ENCODE measurements at regions not wholly inside any gene's neighbourhood (a gene's known extent, or its start where the extent isn't known, plus 50 kb on each side); places are given as distances from the start of the nearest gene placed in this dataset.

GRCh38 chr6:8983202-8983688, 547.9 kb upstream of the SLC35B3 start:
- TF ChIP-seq, protein P1, sequence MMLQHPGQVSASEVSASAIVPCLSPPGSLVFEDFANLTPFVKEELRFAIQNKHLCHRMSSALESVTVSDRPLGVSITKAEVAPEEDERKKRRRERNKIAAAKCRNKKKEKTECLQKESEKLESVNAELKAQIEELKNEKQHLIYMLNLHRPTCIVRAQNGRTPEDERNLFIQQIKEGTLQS (IDR thresholded peaks at IDR 0.05), result no peak
- TF ChIP-seq POLR2AphosphoS5 (IDR thresholded peaks at IDR 0.05; ENCODE audit: low read depth, low read length) (no peak), POLR2A (IDR thresholded peaks at IDR 0.05; ENCODE audit: borderline replicate concordance, extremely low read depth, insufficient read depth, insufficient read length) (no peak), SP1 (IDR thresholded peaks at IDR 0.05; ENCODE audit: low read depth) (no peak), ELF1 (IDR thresholded peaks at IDR 0.05; ENCODE audit: borderline replicate concordance, low read depth) (no peak), ZNF274 (IDR thresholded peaks at IDR 0.05; ENCODE audit: low read depth, low read length) (no peak), EZH2phosphoT487 (IDR thresholded peaks at IDR 0.05; ENCODE audit: borderline replicate concordance) (no peak), TCF7L2 (IDR thresholded peaks at IDR 0.05; ENCODE audit: borderline replicate concordance, extremely low read depth, insufficient read depth, insufficient read length) (no peak), MAX (IDR thresholded peaks at IDR 0.05) (no peak), YY1 (IDR thresholded peaks at IDR 0.05; ENCODE audit: extremely low read depth, insufficient replicate concordance, low read depth, low read length) (no peak)
- TF ChIP-seq, protein P2, sequence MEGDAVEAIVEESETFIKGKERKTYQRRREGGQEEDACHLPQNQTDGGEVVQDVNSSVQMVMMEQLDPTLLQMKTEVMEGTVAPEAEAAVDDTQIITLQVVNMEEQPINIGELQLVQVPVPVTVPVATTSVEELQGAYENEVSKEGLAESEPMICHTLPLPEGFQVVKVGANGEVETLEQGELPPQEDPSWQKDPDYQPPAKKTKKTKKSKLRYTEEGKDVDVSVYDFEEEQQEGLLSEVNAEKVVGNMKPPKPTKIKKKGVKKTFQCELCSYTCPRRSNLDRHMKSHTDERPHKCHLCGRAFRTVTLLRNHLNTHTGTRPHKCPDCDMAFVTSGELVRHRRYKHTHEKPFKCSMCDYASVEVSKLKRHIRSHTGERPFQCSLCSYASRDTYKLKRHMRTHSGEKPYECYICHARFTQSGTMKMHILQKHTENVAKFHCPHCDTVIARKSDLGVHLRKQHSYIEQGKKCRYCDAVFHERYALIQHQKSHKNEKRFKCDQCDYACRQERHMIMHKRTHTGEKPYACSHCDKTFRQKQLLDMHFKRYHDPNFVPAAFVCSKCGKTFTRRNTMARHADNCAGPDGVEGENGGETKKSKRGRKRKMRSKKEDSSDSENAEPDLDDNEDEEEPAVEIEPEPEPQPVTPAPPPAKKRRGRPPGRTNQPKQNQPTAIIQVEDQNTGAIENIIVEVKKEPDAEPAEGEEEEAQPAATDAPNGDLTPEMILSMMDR (IDR thresholded peaks at IDR 0.05 in 2 of 3, conservative IDR thresholded peaks at IDR 0.05 in 1 of 3; ENCODE audit: borderline replicate concordance in 1 of 3, insufficient read depth in 1 of 3, low read depth in 2 of 3, low read length in 2 of 3), result peak; percentile 91 to 98 (median 91)
- TF ChIP-seq, protein P3, sequence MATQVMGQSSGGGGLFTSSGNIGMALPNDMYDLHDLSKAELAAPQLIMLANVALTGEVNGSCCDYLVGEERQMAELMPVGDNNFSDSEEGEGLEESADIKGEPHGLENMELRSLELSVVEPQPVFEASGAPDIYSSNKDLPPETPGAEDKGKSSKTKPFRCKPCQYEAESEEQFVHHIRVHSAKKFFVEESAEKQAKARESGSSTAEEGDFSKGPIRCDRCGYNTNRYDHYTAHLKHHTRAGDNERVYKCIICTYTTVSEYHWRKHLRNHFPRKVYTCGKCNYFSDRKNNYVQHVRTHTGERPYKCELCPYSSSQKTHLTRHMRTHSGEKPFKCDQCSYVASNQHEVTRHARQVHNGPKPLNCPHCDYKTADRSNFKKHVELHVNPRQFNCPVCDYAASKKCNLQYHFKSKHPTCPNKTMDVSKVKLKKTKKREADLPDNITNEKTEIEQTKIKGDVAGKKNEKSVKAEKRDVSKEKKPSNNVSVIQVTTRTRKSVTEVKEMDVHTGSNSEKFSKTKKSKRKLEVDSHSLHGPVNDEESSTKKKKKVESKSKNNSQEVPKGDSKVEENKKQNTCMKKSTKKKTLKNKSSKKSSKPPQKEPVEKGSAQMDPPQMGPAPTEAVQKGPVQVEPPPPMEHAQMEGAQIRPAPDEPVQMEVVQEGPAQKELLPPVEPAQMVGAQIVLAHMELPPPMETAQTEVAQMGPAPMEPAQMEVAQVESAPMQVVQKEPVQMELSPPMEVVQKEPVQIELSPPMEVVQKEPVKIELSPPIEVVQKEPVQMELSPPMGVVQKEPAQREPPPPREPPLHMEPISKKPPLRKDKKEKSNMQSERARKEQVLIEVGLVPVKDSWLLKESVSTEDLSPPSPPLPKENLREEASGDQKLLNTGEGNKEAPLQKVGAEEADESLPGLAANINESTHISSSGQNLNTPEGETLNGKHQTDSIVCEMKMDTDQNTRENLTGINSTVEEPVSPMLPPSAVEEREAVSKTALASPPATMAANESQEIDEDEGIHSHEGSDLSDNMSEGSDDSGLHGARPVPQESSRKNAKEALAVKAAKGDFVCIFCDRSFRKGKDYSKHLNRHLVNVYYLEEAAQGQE (IDR thresholded peaks at IDR 0.05; ENCODE audit: low read depth), result no peak
